Progenitor cell of endocrine pancreas (in vitro differentiated cells): ENCODE measurements at regions not wholly inside any gene's neighbourhood (a gene's known extent, or its start where the extent isn't known, plus 50 kb on each side); places are given as distances from the start of the nearest gene placed in this dataset.

Experiments
- DNase-seq: peaks from one replicate; pipeline ENCODE4 v3.0.0; 2021; ENCODE audit warnings: low spot score; ENCODE audit not compliant: unreplicated experiment
- H3K27ac Mint-ChIP-seq: 2 replicates; pipeline ENCODE4 v1.8.0; 2021; ENCODE audit warnings: mild to moderate bottlenecking, moderate library complexity, mixed read lengths
- H3K27me3 Mint-ChIP-seq: 2 replicates; pipeline ENCODE4 v1.8.0; 2021; ENCODE audit warnings: mixed read lengths
- H3K36me3 Mint-ChIP-seq: 2 replicates; pipeline ENCODE4 v1.8.0; 2022; ENCODE audit warnings: mixed read lengths; ENCODE audit not compliant: insufficient read depth
- H3K4me1 Mint-ChIP-seq: 2 replicates; pipeline ENCODE4 v1.8.0; 2021; ENCODE audit warnings: low read depth, mixed read lengths
- H3K4me3 Mint-ChIP-seq: 2 replicates; pipeline ENCODE4 v1.8.0; 2021; ENCODE audit warnings: low read depth, mild to moderate bottlenecking, moderate library complexity, mixed read lengths
- H3K9me3 Mint-ChIP-seq: 2 replicates; pipeline ENCODE4 v1.8.0; 2021; ENCODE audit warnings: low read depth, mixed read lengths
- TF ChIP-seq, protein P1 (sequence below): fragments of 200-600 bp; sonication (generic); IDR thresholded peaks from one replicate; pipeline ENCODE4 v1.5.0; 2021; ENCODE audit warnings: antibody characterized with exemption, mild to moderate bottlenecking; ENCODE audit not compliant: unreplicated experiment

DNA sequence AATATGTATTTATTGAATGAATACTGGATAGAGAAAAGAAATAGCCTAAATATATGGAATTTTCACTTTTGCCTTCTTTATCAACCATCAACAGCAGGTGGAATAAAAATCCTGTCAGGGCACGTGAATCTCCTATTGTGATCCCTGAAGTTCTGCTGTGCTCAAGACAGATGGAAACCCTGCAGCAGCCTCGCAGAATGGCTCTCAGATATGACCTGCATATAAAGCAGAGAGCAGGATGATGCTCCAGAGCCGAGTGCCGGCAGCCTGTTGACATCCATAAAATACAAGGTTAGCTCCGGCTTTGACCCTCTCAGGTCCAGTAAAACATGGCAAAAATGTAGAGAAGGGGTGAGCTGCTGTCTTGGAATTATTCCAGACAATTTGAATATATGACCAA, 659.3 kb downstream of the DIAPH3 start:
- Mint-ChIP-seq H3K27ac (no peak overlapping the region), H3K4me1 (no peaks in the 10 kb centered on the region)

DNA sequence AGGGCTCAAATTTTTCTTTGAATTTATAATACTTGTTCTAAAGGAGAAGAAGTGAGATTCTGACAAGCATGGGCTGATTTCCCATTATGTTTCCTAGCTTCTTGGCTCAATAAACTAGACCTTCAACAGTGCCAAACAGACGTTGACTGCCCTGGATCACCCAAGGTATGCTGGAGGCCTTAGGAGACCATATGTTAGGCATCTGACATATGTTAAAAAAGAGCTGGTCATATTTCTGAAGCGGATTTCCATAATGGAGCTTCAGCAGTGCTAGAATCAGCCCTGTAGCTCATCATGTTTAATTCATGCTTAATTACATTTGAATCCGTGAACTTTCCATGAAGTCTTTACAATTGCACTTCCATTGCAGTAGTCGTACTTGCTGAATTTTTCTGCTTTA, 653.3 kb downstream of the DIAPH3 start:
- no peaks in the 10 kb centered on the region for H3K27me3 Mint-ChIP-seq
- TF ChIP-seq, protein P1, sequence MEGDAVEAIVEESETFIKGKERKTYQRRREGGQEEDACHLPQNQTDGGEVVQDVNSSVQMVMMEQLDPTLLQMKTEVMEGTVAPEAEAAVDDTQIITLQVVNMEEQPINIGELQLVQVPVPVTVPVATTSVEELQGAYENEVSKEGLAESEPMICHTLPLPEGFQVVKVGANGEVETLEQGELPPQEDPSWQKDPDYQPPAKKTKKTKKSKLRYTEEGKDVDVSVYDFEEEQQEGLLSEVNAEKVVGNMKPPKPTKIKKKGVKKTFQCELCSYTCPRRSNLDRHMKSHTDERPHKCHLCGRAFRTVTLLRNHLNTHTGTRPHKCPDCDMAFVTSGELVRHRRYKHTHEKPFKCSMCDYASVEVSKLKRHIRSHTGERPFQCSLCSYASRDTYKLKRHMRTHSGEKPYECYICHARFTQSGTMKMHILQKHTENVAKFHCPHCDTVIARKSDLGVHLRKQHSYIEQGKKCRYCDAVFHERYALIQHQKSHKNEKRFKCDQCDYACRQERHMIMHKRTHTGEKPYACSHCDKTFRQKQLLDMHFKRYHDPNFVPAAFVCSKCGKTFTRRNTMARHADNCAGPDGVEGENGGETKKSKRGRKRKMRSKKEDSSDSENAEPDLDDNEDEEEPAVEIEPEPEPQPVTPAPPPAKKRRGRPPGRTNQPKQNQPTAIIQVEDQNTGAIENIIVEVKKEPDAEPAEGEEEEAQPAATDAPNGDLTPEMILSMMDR: no peak
- DNase-seq: no peak
- H3K27ac Mint-ChIP-seq: no peak overlapping the region
- H3K36me3 Mint-ChIP-seq: no peaks in the 10 kb centered on the region
- no peaks in the 10 kb centered on the region for H3K9me3 Mint-ChIP-seq
- H3K4me3 Mint-ChIP-seq: no peak overlapping the region
- no peaks in the 10 kb centered on the region for H3K4me1 Mint-ChIP-seq

More for the DNA sequence above, 659.3 kb downstream of the DIAPH3 start:
- Mint-ChIP-seq H3K27me3 (peaks cover 4% of the 10 kb centered on the region), H3K36me3 (no peaks in the 10 kb centered on the region), H3K9me3 (no peaks in the 10 kb centered on the region), H3K4me3 (no peak overlapping the region)
- TF ChIP-seq, protein P1: no peak
- DNase-seq: no peak

DNA sequence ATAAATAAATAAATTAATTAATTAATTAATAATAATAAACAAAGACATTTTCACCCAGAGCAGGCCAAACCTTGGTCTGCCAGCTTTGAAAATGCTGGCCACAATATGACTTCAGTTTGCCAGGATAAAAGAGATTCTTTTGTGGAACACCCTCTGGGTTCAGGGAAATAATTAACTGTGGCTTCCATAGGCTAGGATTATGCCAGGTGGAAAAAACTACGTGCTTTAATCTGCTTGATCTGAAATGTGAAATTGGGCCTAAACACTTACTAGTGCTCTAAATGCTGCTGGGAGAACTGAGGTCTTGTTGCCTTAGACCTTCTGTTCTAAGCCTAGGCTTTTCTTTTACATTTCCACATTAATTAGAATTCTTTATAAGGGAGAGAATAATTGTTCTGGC, 650.0 kb downstream of the DIAPH3 start:
- Mint-ChIP-seq H3K36me3 (no peaks in the 10 kb centered on the region), H3K27ac (no peak overlapping the region), H3K4me1 (no peaks in the 10 kb centered on the region), H3K9me3 (no peaks in the 10 kb centered on the region), H3K27me3 (no peaks in the 10 kb centered on the region), H3K4me3 (no peak overlapping the region)
- no peak for DNase-seq
- TF ChIP-seq, protein P1: no peak

DNA sequence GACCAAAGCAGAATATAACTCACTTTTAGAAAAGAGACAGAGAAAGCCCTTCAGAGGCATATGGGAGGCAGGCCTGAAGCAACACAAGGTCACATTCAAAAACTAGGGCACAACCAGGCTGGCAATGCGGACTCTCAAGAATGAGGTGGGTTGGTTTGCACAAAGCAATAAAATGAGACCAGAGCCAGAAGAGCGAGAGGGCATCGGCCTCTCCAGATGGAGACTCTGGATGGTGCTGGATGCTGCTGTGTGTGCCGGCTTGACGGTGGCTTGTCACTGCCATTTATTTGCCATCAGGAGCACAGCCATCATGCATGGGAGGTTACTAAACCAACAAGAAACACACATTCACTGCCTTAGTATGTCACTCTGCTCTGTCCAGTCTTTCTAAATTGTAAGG, 649.4 kb downstream of the DIAPH3 start:
- Mint-ChIP-seq H3K9me3 (no peaks in the 10 kb centered on the region), H3K4me3 (no peak overlapping the region), H3K27me3 (no peaks in the 10 kb centered on the region), H3K4me1 (no peaks in the 10 kb centered on the region), H3K36me3 (no peaks in the 10 kb centered on the region), H3K27ac (no peak overlapping the region)
- no peak for DNase-seq
- TF ChIP-seq, protein P1: no peak

DNA sequence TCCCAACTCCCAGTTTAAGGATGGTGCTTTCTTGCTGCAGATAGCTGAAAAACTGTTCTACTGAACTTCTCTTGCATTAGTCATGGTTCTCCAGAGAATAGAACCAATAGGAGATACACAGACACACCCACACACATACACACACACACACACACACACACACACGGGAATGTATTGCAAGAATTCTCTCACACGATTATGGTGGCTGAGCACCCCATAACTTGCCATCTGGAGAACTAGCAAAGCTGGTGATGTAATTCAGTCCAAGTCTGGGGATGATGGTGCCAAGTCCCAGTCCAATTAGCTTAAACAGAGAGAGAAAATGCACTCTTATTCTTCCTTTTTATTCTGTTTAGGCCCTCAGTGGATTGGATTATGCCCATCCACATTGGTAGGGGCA, 643.9 kb downstream of the DIAPH3 start:
- Mint-ChIP-seq H3K9me3 (no peaks in the 10 kb centered on the region), H3K4me1 (no peaks in the 10 kb centered on the region)

More for the DNA sequence above, 643.9 kb downstream of the DIAPH3 start:
- DNase-seq: no peak
- Mint-ChIP-seq H3K27me3 (no peaks in the 10 kb centered on the region), H3K27ac (no peak overlapping the region), H3K36me3 (no peaks in the 10 kb centered on the region), H3K4me3 (no peak overlapping the region)
- TF ChIP-seq, protein P1: no peak
